HG03097 (cell line): ENCODE measurements at regions not wholly inside any gene's neighbourhood (a gene's known extent, or its start where the extent isn't known, plus 50 kb on each side); places are given as distances from the start of the nearest gene placed in this dataset.

Experiments used
- ATAC-seq: cut with Tn5 transposase; IDR thresholded peaks from one replicate; pipeline ENCODE4 v1.9.1; 2021; ENCODE audit not compliant: unreplicated experiment, low FRiP score

- ATAC-seq, result no peak
These were observed 226.7 kb downstream of the GPAM start for GRCh38 chr10:111956841-111957240.

GRCh38 chr10:111962951-111963350 lies 220.6 kb downstream of the GPAM start:
- ATAC-seq, result no peak

DNA sequence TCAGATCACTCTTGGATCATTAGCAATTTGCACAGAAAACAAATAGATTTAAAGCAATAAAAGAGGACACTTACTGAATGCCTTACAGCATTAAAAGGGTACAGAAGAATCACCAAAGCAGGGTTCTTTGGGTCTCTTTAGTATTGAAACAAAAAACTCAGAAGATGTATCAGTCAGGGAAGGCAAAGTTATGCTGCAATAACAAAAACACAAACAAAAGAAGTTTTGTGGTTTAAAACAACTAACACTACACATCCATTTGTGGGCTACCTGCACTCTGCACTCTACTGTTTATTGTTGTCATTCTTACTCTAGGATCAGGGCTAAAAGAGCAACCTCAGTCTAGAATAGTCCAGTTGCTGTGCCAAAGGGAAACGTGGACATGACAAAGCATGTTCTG lies 216.4 kb downstream of the GPAM start:
- ATAC-seq, result no peak

DNA sequence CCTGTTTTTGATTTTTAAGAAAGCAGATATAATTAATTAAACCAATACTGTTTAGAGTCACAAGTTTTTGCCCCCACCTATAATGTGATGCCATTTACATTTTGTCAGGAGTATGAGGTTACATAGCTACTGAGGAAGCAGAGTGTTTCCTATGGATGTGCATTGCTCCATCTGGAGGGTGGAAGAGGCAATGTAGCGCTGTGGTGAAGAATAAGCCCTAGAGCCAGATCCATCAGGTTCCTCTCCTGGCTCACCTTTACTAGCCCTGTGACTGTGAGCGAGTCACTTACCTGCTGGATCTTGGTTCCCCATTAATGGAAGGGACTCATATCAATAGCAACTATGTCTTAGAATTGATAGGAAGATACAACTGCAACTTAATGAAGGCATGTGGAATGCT lies 216.0 kb downstream of the GPAM start:
- no peak for ATAC-seq

DNA sequence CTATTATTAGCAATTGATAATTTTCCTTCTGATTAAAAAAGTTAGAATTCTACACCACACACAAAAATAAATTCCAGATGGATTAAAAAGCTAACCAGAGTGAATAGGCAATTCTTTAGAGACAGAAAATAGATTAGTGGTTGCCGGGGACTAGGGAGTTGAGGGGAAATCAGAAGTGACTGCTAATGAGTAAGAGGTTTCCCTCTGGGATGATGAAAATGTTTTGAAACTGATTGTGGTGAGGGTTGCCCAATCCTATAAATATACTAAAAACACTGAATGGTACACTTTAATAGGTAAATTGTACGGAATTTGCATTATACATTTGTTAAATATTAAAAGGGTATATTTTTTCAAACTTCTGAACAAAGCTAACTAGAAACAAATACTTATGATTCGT lies 214.9 kb downstream of the GPAM start:
- no peak for ATAC-seq

GRCh38 chr10:111970111-111970510 lies 213.5 kb downstream of the GPAM start:
- ATAC-seq, result no peak

DNA sequence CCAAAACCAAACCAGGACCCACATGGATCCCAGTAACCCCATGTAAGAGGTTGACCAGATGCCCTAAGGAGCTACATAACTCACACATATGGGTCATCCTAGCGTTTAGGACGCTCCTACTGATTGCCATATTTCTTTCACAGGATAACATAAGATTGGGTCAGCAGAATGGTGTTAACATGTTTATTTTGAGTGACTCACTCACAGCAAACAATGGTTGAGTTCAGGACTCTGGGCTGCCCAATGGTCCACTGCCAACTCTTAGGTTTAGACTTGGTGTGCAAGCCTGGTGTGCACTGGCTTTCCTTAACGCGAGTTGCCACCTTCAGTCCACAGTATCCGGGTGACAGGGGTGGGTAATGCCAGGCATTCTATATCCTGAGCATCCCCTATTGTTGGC lies 211.5 kb downstream of the GPAM start:
- ATAC-seq, result no peak

DNA sequence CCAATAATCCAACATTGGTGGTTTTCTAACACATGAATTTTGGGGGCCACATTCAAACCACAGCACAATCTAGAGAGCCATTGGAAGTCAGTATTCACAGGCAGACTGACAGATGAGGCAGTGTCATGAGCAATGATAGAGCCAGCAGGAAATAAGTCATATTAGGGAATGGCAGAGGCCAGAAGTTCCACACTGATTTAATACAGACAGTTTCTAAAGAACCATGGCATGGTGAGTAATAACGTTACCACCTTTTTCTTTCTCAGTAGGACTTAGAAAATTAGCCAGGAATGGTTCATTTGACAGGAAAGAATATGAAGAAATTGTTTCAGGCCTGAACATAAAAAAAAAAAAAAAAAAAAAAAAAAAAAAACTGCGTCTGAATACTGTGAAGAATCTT lies 210.3 kb downstream of the GPAM start:
- no peak for ATAC-seq

- no peak for ATAC-seq
These were observed 209.7 kb downstream of the GPAM start for GRCh38 chr10:111973826-111974225.

- no peak for ATAC-seq
These were observed 209.2 kb downstream of the GPAM start for GRCh38 chr10:111974325-111974724.

- ATAC-seq, result no peak
These were observed 207.0 kb downstream of the GPAM start for GRCh38 chr10:111976557-111976956.

DNA sequence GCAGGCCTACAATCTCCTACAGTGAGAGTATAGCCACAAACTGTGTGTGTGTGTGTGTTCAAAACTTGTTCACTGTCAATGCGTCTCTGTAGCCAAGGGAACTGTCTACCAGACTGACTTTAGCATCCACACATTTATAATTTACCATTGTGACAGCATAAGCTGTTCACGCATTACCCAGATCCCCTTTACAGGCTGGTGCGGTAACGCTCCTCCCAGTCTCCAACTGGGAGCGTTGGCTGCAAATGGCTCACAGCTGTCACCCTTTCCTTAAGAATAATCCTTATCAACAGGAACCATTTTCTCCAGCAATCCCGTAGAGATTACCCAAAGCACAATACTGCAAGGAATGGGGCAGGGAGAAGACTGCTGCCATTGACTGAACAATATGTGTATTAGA lies 199.5 kb downstream of the GPAM start:
- no peak for ATAC-seq

DNA sequence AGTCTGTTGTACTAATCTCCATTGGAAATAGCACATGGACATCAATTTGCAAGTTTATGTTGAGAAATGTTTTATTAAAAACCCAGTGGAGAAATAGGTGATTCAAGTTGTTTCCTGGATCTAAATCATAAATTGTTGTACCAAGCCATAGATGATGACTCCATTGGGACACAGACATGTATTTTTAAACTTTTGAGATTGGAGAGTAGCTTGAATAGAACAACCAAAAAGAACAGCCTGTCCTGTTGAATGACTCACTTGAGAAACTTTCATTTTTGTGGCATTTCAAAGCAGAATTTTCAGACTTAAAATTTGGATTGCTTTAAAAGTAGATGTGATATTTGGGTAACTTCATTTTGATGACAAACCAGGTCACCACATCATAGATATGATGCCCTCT lies 197.5 kb downstream of the GPAM start:
- ATAC-seq, result no peak

DNA sequence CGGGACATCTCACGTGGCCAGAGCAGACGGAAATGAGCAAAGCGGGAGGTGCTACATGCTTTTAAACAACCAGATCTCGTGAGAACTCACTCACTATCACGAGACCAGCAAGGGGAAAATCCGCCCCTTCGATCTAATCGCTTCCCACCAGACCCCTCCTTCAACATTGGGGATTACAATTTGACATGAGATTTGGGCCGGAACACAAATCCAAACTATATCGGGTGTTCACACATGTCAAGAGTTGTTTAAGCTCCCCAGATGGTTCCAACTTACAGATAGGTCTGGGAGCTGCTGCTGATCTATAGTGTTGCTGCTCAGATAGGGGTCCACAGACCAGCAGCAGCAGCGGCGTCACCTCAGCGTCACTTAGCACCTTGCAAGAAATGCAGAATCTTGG lies 194.9 kb downstream of the GPAM start:
- ATAC-seq, result no peak

- ATAC-seq, result no peak
These were observed 194.2 kb downstream of the GPAM start for GRCh38 chr10:111989136-111989911.

GRCh38 chr10:111990734-111991133 lies 192.8 kb downstream of the GPAM start:
- ATAC-seq, result no peak

- ATAC-seq, result no peak
These were observed 190.2 kb downstream of the GPAM start for GRCh38 chr10:111993321-111993720.

GRCh38 chr10:111993872-111994426 lies 189.6 kb downstream of the GPAM start:
- ATAC-seq, result no peak

- ATAC-seq, result peak; percentile 97
These were observed 187.5 kb downstream of the GPAM start for GRCh38 chr10:111996103-111996502.

GRCh38 chr10:111998728-111999127 lies 184.8 kb downstream of the GPAM start:
- ATAC-seq, result no peak

- no peak for ATAC-seq
These were observed 184.2 kb downstream of the GPAM start for GRCh38 chr10:111999205-111999914.

GRCh38 chr10:111999915-112000302 lies 183.7 kb downstream of the GPAM start:
- ATAC-seq, result no peak
